K562 (cell line): ENCODE measurements at regions not wholly inside any gene's neighbourhood (a gene's known extent, or its start where the extent isn't known, plus 50 kb on each side); places are given as distances from the start of the nearest gene placed in this dataset.

Experiments
- COPS2 ChIP-seq: fragments of 450-650 bp; conservative IDR thresholded peaks from 2 replicates; pipeline ENCODE4 v1.6.1; 2016; ENCODE audit warnings: mild to moderate bottlenecking, moderate library complexity
- EP300 ChIP-seq: IDR thresholded peaks from 2 replicates; pipeline ENCODE4 v1.6.1; 2012; ENCODE audit warnings: low read length, improper control_type of control experiment
- EZH2 ChIP-seq: IDR thresholded peaks from 2 replicates; pipeline ENCODE4 v1.6.1; 2012; ENCODE audit warnings: low read depth, mild to moderate bottlenecking, inconsistent platforms, low read length, borderline replicate concordance
- RBM39 ChIP-seq: fragments of 200-400 bp; formaldehyde crosslinking; optimal IDR thresholded peaks from 2 replicates; pipeline ENCODE3; 2018; ENCODE audit warnings: low read depth, low read length
- SAFB ChIP-seq: fragments of 200-400 bp; formaldehyde crosslinking; IDR thresholded peaks from 2 replicates; pipeline ENCODE4 v1.6.1; 2017; ENCODE audit warnings: low read depth, low read length, borderline replicate concordance
- SIX5 ChIP-seq, 2 experiments: IDR thresholded peaks; 2 replicates each; pipeline ENCODE4 v1.6.1; 2011; ENCODE audit warnings: low read length in 2 of 2, borderline replicate concordance in 1 of 2, low read depth in 1 of 2, mild to moderate bottlenecking in 1 of 2, moderate library complexity in 1 of 2; ENCODE audit not compliant: insufficient read depth in 1 of 2
- TCF15 ChIP-seq: fragments of 250-450 bp; sonication (Bioruptor Pico); IDR thresholded peaks from 2 replicates; pipeline ENCODE4 v1.8.0; 2022; ENCODE audit warnings: moderate library complexity, mild to moderate bottlenecking, inconsistent platforms
- TCF3 ChIP-seq: sonication (generic); formaldehyde crosslinking; IDR thresholded peaks from 2 replicates; pipeline ENCODE4 v1.4.0; 2020; ENCODE audit warnings: mild to moderate bottlenecking, missing genetic modification reagents
- TEAD4 ChIP-seq, 2 experiments: sonication (generic) in 1 of 2; formaldehyde crosslinking in 1 of 2; IDR thresholded peaks; 2 replicates each; pipeline versions ENCODE4 v1.6.1 to v1.8.0; 2012 to 2022; ENCODE audit warnings: borderline replicate concordance in 1 of 2, inconsistent platforms in 1 of 2, low read length in 1 of 2, mild to moderate bottlenecking in 1 of 2, missing genetic modification reagents in 1 of 2
- ZNF274 ChIP-seq: IDR thresholded peaks from 2 replicates; pipeline ENCODE4 v1.6.1; 2011; ENCODE audit warnings: low read depth, mild to moderate bottlenecking, low read length, moderate library complexity, borderline replicate concordance

- no peak for TF ChIP-seq ZNF274
- no peak for TF ChIP-seq RBM39
- TF ChIP-seq EZH2: no peak
- no peak for TF ChIP-seq EP300
- TF ChIP-seq SIX5 (IDR thresholded peaks at IDR 0.05; ENCODE audit: borderline replicate concordance in 1 of 2, insufficient read depth in 1 of 2, low read depth in 1 of 2, low read length in 2 of 2): no peak
- no peak for TF ChIP-seq COPS2
- no peak for TF ChIP-seq TCF3 (CRISPR knock-in tag)
- TF ChIP-seq SAFB: no peak
- TF ChIP-seq TCF15 (CRISPR knock-in tag): no peak
- no peak for TF ChIP-seq TEAD4 (IDR thresholded peaks at IDR 0.05; ENCODE audit: low read length)
- TF ChIP-seq TEAD4 (CRISPR knock-in tag; IDR thresholded peaks at IDR 0.05; ENCODE audit: borderline replicate concordance): no peak
Observed at GRCh38 chr9:75666856-75667554, 223.5 kb upstream of the PCSK5 start.
